Dedifferentiated amniotic fluid mesenchymal stem cell (primary cell): ENCODE measurements at regions not wholly inside any gene's neighbourhood (a gene's known extent, or its start where the extent isn't known, plus 50 kb on each side); places are given as distances from the start of the nearest gene placed in this dataset.

ENCODE experiments used
- DNase-seq: peaks from one replicate; pipeline ENCODE4 v3.0.0-alpha.2; 2016; ENCODE audit errors: extremely low spot score

- DNase-seq: no peak
Measured at GRCh38 chr4:89365375-89365774, 57.8 kb upstream of the GPRIN3 start.

- DNase-seq: no peak
Measured at GRCh38 chr4:89364541-89364940, 56.9 kb upstream of the GPRIN3 start.

GRCh38 chr4:89363786-89364185 lies 56.2 kb upstream of the GPRIN3 start:
- no peak for DNase-seq

- DNase-seq: no peak
Measured at GRCh38 chr4:89358935-89359638, 51.5 kb upstream of the GPRIN3 start.

GRCh38 chr4:89357787-89358186 lies 50.2 kb upstream of the GPRIN3 start:
- DNase-seq: no peak
